ENCODE measurements at regions not wholly inside any gene's neighbourhood (a gene's known extent, or its start where the extent isn't known, plus 50 kb on each side); places are given as distances from the start of the nearest gene placed in this dataset.

DNA sequence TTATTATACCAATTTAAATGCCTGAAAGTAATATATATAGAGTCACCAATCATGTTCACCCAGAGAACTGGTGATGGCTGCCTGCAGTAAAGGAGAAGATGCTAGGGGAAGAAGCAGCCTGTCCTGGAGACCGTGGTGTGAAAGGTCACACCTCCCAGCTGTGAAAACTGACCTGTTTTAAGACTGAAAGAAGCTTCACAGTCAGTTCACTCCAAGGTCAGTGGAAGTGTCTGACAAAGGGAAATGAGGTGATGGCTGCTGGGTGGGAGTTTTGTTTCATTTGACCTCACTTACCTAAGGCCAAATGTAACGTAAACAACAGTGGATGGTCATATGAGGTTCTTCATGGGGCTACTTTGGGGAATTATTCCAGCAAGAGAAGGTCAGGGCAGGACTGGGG, 352.1 kb upstream of the GATB start:
- DNase-seq (no peak), ATAC-seq (no peak)
- no peaks in the 10 kb centered on the region for H3K36me3 ChIP-seq (ENCODE audit: low read depth)
- H3K9me3 ChIP-seq = no peaks in the 10 kb centered on the region
- no peak overlapping the region for H3K4me3 ChIP-seq
- intact Hi-C loops (cut with DNase I, micrococcal nuclease) = no loop called here
- TF ChIP-seq, protein P1, sequence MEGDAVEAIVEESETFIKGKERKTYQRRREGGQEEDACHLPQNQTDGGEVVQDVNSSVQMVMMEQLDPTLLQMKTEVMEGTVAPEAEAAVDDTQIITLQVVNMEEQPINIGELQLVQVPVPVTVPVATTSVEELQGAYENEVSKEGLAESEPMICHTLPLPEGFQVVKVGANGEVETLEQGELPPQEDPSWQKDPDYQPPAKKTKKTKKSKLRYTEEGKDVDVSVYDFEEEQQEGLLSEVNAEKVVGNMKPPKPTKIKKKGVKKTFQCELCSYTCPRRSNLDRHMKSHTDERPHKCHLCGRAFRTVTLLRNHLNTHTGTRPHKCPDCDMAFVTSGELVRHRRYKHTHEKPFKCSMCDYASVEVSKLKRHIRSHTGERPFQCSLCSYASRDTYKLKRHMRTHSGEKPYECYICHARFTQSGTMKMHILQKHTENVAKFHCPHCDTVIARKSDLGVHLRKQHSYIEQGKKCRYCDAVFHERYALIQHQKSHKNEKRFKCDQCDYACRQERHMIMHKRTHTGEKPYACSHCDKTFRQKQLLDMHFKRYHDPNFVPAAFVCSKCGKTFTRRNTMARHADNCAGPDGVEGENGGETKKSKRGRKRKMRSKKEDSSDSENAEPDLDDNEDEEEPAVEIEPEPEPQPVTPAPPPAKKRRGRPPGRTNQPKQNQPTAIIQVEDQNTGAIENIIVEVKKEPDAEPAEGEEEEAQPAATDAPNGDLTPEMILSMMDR (IDR thresholded peaks at IDR 0.05) = no peak
- no peaks in the 10 kb centered on the region for H3K4me1 ChIP-seq (ENCODE audit: low read depth)

DNA sequence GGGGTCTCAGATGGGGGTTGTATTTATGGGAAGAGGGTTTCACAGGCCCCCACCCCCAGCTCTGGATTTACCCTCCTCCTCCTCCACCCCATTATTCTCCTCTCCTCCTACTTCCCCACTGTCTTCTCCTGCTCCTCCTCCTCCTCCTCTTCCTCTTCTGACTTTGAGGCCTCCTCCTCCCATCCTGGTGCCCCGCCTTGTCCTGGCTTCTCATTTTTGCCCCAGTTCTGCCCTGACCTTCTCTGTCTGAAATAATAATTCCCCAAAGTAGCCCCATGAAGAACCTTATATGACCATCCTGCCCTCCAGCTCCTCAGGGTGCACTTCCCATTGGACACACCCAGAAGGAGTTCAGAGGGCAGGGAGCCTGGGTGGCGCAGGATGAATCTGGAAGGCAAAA, 351.4 kb upstream of the GATB start:
- ATAC-seq = no peak
- Histone ChIP-seq H3K9me3 (no peaks in the 10 kb centered on the region), H3K4me3 (no peak overlapping the region), H3K4me1 (ENCODE audit: low read depth) (no peaks in the 10 kb centered on the region), H3K36me3 (ENCODE audit: low read depth) (no peaks in the 10 kb centered on the region)
- intact Hi-C loops (cut with DNase I, micrococcal nuclease) = no loop called here
- TF ChIP-seq, protein P1 (IDR thresholded peaks at IDR 0.05) = no peak
- no peak for DNase-seq

DNA sequence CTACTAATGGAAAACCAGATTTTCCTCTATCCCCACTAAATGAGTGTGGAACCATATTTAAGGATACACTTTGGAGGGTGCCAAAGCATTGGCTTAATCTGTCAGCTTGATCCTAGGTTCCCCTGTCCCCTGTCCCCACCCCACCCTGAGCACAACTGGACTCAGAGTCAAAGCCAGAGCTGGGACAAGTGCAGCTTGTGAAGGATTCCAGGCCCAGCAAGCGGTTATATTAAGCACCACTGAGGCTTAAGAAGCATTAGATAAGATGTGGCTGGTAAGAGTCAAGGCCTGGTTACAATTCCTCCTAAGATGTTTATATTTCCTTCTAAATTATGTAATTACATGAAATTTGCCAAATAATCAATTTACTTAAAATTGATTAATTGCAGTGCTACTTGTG, 350.0 kb upstream of the GATB start:
- no peaks in the 10 kb centered on the region for H3K4me1 ChIP-seq (ENCODE audit: low read depth)
- intact Hi-C loops (cut with DNase I, micrococcal nuclease) = no loop called here

DNA sequence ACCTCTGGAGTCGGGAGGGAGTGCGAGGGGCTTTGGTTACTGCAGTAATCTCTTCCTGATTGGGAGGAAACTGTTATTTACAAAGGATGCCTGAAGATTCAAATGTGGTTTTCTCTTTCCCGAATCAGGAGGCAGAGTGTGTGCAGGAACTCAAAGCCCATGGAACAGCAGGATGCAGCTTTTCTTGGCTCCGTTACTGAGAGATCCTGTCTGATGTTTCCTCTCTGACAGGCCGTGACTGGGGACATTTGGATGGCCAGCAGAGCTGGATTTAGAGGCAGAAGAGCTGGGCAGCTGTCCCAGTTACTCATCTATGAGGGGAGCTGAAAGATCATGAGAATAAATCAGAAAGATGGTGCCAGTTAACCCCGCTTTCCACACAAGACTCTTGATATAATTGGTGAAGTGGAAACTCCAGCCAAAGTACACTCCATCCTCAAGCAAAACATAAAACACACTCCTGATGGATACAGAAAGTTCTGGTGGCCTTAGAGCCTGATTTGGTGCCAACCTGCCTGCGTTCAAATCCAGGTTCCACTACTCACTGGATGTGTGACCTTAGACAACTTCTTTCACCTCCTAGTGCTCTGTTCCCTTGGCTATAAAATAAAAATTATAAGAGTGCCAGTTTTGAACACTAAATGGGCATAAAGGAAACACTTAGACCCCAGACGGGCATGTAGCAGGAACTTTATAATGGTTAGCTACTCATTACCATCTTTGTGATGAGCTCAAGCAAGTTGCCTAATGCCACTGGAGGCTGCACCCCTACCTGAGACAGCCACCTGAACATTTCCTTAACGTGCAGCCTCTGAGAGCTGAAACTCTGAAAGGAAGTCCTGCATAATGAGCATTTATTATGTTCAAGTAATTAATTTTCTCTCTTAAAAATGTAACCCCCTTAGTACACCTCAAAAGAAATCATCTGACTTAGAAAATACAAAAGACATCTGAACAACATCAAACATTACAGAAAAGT, 349.0 kb upstream of the GATB start:
- Histone ChIP-seq H3K36me3 (ENCODE audit: low read depth) (no peaks in the 10 kb centered on the region), H3K9me3 (no peaks in the 10 kb centered on the region), H3K4me1 (ENCODE audit: low read depth) (no peaks in the 10 kb centered on the region), H3K4me3 (no peak overlapping the region)
- ATAC-seq = no peak
- intact Hi-C loops (cut with DNase I, micrococcal nuclease) = no loop called here
- DNase-seq = peak in 1 of 3 donors; percentile 11
- TF ChIP-seq, protein P1 (IDR thresholded peaks at IDR 0.05) = no peak

More for the DNA sequence above, 350.0 kb upstream of the GATB start:
- Histone ChIP-seq H3K36me3 (ENCODE audit: low read depth) (no peaks in the 10 kb centered on the region), H3K9me3 (no peaks in the 10 kb centered on the region), H3K4me3 (no peak overlapping the region)
- ATAC-seq = no peak
- TF ChIP-seq, protein P1 (IDR thresholded peaks at IDR 0.05) = no peak
- DNase-seq = no peak

DNA sequence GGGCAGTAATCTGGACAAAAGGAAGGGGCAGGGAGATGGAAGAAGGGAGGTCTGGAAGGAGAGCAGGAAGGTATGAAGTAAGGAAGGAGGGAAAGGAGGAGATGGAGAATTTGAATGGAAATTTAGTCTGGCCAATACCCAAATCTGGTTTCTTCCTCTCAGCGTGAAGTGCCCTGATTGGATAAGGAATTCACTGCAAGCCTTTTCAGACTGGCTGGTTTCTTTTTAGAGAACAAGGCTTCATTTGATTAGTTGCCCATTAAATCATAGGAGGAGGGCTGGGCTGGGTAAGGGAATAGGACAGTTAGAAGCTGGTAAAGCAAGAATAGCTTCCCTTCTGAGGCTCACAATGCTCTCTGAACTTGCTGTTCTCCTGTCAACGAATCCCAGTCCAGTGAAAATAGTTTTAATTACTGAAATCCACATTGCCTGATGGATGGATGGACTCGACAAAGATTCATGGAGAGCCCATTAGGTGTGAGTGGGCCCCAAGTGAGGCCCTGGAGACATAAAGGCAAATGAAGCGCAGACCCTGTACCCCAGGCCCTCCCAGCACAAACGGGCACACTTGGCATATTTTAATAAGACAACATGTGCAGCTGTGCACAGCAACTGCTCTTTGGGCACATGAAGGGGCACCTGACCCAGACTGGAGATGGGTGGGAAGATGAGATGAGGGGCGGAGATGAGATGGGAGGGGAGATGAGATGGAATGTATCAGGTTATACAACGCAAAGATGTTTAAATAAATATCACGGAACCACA, 347.1 kb upstream of the GATB start:
- no peaks in the 10 kb centered on the region for H3K9me3 ChIP-seq
- H3K4me1 ChIP-seq (ENCODE audit: low read depth) = no peaks in the 10 kb centered on the region
- DNase-seq (no peak), ATAC-seq (no peak)
- no peaks in the 10 kb centered on the region for H3K36me3 ChIP-seq (ENCODE audit: low read depth)
- TF ChIP-seq, protein P1 (IDR thresholded peaks at IDR 0.05) = no peak
- no peak overlapping the region for H3K4me3 ChIP-seq
- intact Hi-C loops (cut with DNase I, micrococcal nuclease) = no loop called here
